ENCODE measurements at regions not wholly inside any gene's neighbourhood (a gene's known extent, or its start where the extent isn't known, plus 50 kb on each side); places are given as distances from the start of the nearest gene placed in this dataset.

- Mint-ChIP-seq H3K36me3 (ENCODE audit: unreplicated experiment) (no peaks in the 10 kb centered on the region), H3K27ac (ENCODE audit: unreplicated experiment) (no peak overlapping the region), H3K27me3 (ENCODE audit: unreplicated experiment) (no peaks in the 10 kb centered on the region), H3K4me1 (ENCODE audit: unreplicated experiment) (no peaks in the 10 kb centered on the region), H3K9me3 (ENCODE audit: unreplicated experiment) (peaks cover 4% of the 10 kb centered on the region), H3K4me3 (ENCODE audit: unreplicated experiment) (no peak overlapping the region)
- no peak for TF ChIP-seq CTCF (IDR thresholded peaks at IDR 0.05)
- DNase-seq (ENCODE audit: extremely low spot score, unreplicated experiment), result no peak
Observed at GRCh38 chr16:80166082-80166481, 374.7 kb upstream of the DYNLRB2 start.

- no peak for DNase-seq (ENCODE audit: extremely low spot score, unreplicated experiment)
- Mint-ChIP-seq H3K9me3 (ENCODE audit: unreplicated experiment) (peaks cover 4% of the 10 kb centered on the region), H3K27me3 (ENCODE audit: unreplicated experiment) (no peaks in the 10 kb centered on the region), H3K4me3 (ENCODE audit: unreplicated experiment) (no peak overlapping the region), H3K27ac (ENCODE audit: unreplicated experiment) (no peak overlapping the region), H3K4me1 (ENCODE audit: unreplicated experiment) (no peaks in the 10 kb centered on the region), H3K36me3 (ENCODE audit: unreplicated experiment) (no peaks in the 10 kb centered on the region)
- TF ChIP-seq CTCF (IDR thresholded peaks at IDR 0.05), result no peak
Observed at GRCh38 chr16:80164966-80165550, 375.7 kb upstream of the DYNLRB2 start.

- no peak for TF ChIP-seq CTCF (IDR thresholded peaks at IDR 0.05)
- Mint-ChIP-seq H3K4me3 (ENCODE audit: unreplicated experiment) (no peak overlapping the region), H3K27ac (ENCODE audit: unreplicated experiment) (no peak overlapping the region), H3K36me3 (ENCODE audit: unreplicated experiment) (no peaks in the 10 kb centered on the region), H3K27me3 (ENCODE audit: unreplicated experiment) (no peaks in the 10 kb centered on the region), H3K9me3 (ENCODE audit: unreplicated experiment) (peaks cover 4% of the 10 kb centered on the region), H3K4me1 (ENCODE audit: unreplicated experiment) (no peaks in the 10 kb centered on the region)
- DNase-seq (ENCODE audit: extremely low spot score, unreplicated experiment), result no peak
Observed at GRCh38 chr16:80163339-80163738, 377.5 kb upstream of the DYNLRB2 start.

GRCh38 chr16:80161799-80162739 lies 378.7 kb upstream of the DYNLRB2 start:
- Mint-ChIP-seq H3K36me3 (ENCODE audit: unreplicated experiment) (no peaks in the 10 kb centered on the region), H3K27ac (ENCODE audit: unreplicated experiment) (no peak overlapping the region), H3K4me3 (ENCODE audit: unreplicated experiment) (no peak overlapping the region), H3K4me1 (ENCODE audit: unreplicated experiment) (no peaks in the 10 kb centered on the region), H3K9me3 (ENCODE audit: unreplicated experiment) (peaks cover 4% of the 10 kb centered on the region), H3K27me3 (ENCODE audit: unreplicated experiment) (no peaks in the 10 kb centered on the region)
- no peak for TF ChIP-seq CTCF (IDR thresholded peaks at IDR 0.05)
- no peak for DNase-seq (ENCODE audit: extremely low spot score, unreplicated experiment)

GRCh38 chr16:80158766-80159165 lies 382.0 kb upstream of the DYNLRB2 start:
- TF ChIP-seq CTCF (IDR thresholded peaks at IDR 0.05), result no peak
- no peak for DNase-seq (ENCODE audit: extremely low spot score, unreplicated experiment)
- no peaks in the 10 kb centered on the region for H3K4me1 Mint-ChIP-seq (ENCODE audit: unreplicated experiment)
- no peak overlapping the region for H3K4me3 Mint-ChIP-seq (ENCODE audit: unreplicated experiment)
- no peak overlapping the region for H3K27ac Mint-ChIP-seq (ENCODE audit: unreplicated experiment)
- no peaks in the 10 kb centered on the region for H3K36me3 Mint-ChIP-seq (ENCODE audit: unreplicated experiment)
- H3K27me3 Mint-ChIP-seq (ENCODE audit: unreplicated experiment), result no peaks in the 10 kb centered on the region
- H3K9me3 Mint-ChIP-seq (ENCODE audit: unreplicated experiment), result peaks cover 3% of the 10 kb centered on the region

All from osteocyte (in vitro differentiated cells).